ENCODE measurements at regions not wholly inside any gene's neighbourhood (a gene's known extent, or its start where the extent isn't known, plus 50 kb on each side); places are given as distances from the start of the nearest gene placed in this dataset.

DNA sequence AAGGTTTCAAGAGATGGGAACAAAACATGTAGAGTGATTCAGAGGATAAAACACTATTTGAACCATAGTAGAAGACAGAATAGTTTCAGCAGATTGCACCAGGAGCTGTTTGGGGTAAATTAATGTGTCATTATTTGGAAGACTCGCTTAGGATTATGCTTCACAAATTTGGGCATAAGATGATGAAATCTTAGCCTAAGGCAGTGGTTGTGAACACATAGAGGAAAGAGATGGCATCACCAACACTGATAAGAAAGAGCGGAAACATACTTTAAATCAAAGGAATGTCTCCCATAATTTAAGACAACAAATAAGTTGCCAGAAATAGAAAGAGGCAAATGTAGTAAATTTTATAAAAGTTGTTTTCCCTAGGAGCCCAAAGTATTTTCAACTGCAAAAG lies 66.1 kb upstream of the TBCA start:
- DNase-seq, result no peak

DNA sequence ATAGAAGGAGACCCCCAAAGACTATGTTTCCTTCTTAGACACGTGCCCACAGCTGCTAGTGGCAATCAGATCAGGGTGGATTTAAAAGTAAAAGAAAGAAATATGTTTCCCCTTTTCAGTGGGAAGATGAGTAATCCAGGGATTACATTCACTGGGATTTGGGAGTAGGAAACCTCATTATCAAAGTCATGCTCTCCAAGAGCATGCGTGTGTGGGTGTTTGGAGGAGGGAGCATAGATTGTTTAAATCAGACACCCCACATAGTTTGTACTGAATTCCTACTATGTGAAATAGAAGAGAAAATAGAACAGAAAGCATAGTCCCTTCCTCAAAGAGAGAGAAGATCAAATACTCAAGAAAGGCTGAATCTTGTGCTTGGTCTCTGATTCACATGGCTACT lies 65.5 kb upstream of the TBCA start:
- DNase-seq, result no peak

DNA sequence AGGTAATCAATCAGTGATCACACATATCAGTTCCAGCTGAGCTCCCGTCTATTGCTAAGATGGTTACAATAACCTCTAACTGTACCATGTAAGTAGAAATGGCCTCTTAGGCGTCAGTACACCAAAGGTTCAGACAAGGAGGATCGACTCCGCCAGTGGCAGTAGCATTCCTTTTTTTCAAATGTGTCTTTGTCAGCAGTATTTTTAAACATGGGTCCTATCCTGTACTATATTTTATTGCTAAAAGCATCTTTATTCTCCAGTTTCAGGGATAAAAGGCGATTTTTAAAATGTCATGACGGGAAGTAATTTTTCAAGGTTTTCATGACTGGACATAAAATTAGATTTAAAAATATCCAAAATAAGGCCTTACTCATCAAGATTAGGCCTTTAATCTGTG lies 64.8 kb upstream of the TBCA start:
- no peak for DNase-seq

DNA sequence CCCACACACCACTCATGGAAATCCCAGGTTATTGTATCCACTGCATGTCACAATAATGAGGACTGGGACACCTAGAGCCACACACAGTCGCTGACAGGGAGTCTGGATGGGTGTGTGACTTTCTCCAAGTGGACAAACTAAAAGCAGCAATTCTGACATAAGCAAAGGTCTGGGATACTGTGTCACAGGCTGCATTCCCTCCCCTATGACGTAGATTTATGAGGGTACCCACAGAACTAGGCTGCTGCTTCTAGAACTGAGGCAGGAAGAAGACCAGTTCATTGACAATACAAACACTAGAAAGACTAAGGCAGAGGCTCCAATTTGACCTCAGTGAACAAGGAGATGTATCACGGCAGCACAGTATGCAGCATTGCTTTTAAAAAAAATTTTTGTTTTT lies 63.6 kb upstream of the TBCA start:
- no peak for DNase-seq

DNA sequence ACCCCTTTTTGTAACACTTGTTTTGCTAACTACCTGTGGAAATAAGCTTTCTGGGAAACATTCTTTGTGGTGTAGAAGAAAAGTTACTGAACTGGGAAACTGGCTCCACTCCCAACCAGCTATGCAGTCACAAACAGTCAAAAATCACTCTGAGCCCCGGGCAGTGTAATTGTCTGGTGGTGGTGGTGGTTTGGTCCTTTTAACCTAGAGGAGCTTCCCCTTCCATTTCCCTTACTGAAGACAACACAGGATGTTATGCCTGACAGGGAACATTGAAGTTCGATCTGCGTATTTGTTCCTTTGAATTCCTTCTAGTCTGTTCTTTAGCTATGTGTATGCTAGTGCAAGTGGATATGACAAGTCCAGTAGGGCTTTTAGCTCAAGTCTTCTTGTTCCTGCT lies 56.8 kb upstream of the TBCA start:
- DNase-seq, result no peak

DNA sequence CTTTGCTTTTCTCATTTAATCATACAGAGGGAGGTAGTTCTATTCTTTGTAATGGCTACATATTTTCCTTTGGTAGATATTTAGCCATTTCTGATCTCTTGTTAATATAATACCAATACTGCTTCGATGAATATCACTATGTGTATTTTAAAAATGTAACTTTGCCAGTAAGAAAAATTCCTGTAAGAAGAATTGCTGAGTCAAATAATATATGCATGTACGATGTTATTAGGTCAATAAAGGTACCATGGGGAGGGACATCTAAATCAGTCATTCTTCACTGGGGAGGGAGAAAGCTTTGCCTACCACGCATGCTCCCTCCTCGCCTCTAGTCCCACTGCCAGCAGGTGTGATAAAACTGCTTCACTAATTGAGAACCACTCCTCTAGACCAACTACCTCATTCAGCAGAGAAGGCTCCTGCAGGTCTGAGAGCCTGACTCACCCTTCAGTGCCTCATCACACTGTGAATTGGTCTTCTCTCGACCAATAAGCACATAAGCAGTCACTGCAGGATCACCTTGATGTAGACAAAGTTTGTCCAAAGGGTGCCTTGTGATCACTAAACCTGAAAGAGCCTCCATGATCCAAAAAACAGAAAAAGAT lies 56.1 kb upstream of the TBCA start:
- DNase-seq, result no peak

DNA sequence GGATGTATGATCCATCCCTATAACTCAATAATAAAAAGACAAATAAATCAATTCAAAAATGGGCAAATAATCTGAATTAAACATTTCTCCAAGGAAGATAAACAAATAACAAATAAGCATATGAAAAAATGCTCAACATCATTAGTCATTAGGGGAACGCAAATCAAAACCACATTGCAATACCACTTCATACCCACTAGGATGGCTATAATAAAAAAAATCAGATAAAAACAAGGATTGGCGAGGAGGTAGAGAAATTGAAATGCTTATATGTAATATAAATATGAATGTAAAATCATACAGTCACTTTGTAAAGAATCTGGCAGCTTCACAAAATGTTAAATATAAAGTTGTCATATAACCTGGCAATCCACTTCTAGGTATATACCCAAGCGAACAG lies 52.3 kb upstream of the TBCA start:
- no peak for DNase-seq
